ENCODE measurements at regions not wholly inside any gene's neighbourhood (a gene's known extent, or its start where the extent isn't known, plus 50 kb on each side); places are given as distances from the start of the nearest gene placed in this dataset.

- TF ChIP-seq ZBTB33 (IDR thresholded peaks at IDR 0.05): no peak
- TF ChIP-seq TAF1 (conservative IDR thresholded peaks at IDR 0.05): no peak
- TF ChIP-seq JUND (IDR thresholded peaks at IDR 0.05): no peak
- TF ChIP-seq ATF3 (IDR thresholded peaks at IDR 0.05): no peak
- TF ChIP-seq SP1 (IDR thresholded peaks at IDR 0.05): no peak
- no peak for TF ChIP-seq YY1 (IDR thresholded peaks at IDR 0.05)
- no peak for TF ChIP-seq CTCF (IDR thresholded peaks at IDR 0.05; ENCODE audit: low read depth, low read length, missing input control)
- TF ChIP-seq GABPA (IDR thresholded peaks at IDR 0.05 in 1 of 2, conservative IDR thresholded peaks at IDR 0.05 in 1 of 2): no peak
- TF ChIP-seq RAD21 (IDR thresholded peaks at IDR 0.05): no peak
- no peak for TF ChIP-seq MAX (IDR thresholded peaks at IDR 0.05)
- TF ChIP-seq REST (IDR thresholded peaks at IDR 0.05): no peak
- no peak for TF ChIP-seq EGR1 (IDR thresholded peaks at IDR 0.05; ENCODE audit: low read depth in 2 of 2)
- no peak for TF ChIP-seq RXRA (IDR thresholded peaks at IDR 0.05)
- TF ChIP-seq HNF4A (conservative IDR thresholded peaks at IDR 0.05): no peak
Measured at GRCh38 chr13:44869167-44869566, 120.1 kb downstream of the NUFIP1 start.

Data from liver (tissue), 3 donors.